ENCODE measurements at regions not wholly inside any gene's neighbourhood (a gene's known extent, or its start where the extent isn't known, plus 50 kb on each side); places are given as distances from the start of the nearest gene placed in this dataset.

DNA sequence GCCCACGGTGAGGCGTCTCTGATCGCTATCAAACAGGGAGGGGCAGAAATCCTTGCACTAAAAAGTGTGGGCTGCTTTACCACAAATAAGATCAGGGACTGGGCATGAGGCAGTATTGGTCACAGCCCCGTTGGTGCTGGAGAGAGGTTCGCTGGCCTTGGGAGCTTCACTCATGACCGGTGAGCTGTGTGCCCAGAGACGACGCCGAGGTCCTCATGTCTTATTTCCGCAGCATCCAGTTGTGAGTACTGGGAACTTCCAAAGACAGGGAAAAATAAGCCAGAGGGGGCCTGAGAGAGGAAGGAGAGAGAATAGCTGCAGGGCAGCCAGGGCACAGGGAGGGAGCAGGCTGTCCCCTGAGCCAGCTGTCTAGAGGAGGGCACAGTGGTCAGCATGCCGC, 154.2 kb upstream of the PRKCQ start:
- TF ChIP-seq POLR2A (IDR thresholded peaks at IDR 0.05; ENCODE audit: borderline replicate concordance, extremely low read depth, insufficient read depth, insufficient read length) (no peak), JUND (IDR thresholded peaks at IDR 0.05) (no peak), ZNF274 (IDR thresholded peaks at IDR 0.05; ENCODE audit: low read depth, low read length) (no peak), ELF1 (IDR thresholded peaks at IDR 0.05; ENCODE audit: borderline replicate concordance, low read depth) (no peak), SIN3A (IDR thresholded peaks at IDR 0.05; ENCODE audit: low read depth) (no peak)
- TF ChIP-seq, protein P1, sequence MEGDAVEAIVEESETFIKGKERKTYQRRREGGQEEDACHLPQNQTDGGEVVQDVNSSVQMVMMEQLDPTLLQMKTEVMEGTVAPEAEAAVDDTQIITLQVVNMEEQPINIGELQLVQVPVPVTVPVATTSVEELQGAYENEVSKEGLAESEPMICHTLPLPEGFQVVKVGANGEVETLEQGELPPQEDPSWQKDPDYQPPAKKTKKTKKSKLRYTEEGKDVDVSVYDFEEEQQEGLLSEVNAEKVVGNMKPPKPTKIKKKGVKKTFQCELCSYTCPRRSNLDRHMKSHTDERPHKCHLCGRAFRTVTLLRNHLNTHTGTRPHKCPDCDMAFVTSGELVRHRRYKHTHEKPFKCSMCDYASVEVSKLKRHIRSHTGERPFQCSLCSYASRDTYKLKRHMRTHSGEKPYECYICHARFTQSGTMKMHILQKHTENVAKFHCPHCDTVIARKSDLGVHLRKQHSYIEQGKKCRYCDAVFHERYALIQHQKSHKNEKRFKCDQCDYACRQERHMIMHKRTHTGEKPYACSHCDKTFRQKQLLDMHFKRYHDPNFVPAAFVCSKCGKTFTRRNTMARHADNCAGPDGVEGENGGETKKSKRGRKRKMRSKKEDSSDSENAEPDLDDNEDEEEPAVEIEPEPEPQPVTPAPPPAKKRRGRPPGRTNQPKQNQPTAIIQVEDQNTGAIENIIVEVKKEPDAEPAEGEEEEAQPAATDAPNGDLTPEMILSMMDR (IDR thresholded peaks at IDR 0.05 in 2 of 3, conservative IDR thresholded peaks at IDR 0.05 in 1 of 3; ENCODE audit: borderline replicate concordance in 1 of 3, insufficient read depth in 1 of 3, low read depth in 2 of 3, low read length in 2 of 3): no peak
- TF ChIP-seq, protein P2, sequence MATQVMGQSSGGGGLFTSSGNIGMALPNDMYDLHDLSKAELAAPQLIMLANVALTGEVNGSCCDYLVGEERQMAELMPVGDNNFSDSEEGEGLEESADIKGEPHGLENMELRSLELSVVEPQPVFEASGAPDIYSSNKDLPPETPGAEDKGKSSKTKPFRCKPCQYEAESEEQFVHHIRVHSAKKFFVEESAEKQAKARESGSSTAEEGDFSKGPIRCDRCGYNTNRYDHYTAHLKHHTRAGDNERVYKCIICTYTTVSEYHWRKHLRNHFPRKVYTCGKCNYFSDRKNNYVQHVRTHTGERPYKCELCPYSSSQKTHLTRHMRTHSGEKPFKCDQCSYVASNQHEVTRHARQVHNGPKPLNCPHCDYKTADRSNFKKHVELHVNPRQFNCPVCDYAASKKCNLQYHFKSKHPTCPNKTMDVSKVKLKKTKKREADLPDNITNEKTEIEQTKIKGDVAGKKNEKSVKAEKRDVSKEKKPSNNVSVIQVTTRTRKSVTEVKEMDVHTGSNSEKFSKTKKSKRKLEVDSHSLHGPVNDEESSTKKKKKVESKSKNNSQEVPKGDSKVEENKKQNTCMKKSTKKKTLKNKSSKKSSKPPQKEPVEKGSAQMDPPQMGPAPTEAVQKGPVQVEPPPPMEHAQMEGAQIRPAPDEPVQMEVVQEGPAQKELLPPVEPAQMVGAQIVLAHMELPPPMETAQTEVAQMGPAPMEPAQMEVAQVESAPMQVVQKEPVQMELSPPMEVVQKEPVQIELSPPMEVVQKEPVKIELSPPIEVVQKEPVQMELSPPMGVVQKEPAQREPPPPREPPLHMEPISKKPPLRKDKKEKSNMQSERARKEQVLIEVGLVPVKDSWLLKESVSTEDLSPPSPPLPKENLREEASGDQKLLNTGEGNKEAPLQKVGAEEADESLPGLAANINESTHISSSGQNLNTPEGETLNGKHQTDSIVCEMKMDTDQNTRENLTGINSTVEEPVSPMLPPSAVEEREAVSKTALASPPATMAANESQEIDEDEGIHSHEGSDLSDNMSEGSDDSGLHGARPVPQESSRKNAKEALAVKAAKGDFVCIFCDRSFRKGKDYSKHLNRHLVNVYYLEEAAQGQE (IDR thresholded peaks at IDR 0.05; ENCODE audit: low read depth): no peak

Measured in HCT116 (cell line).